SK-N-SH (cell line): ENCODE measurements at regions not wholly inside any gene's neighbourhood (a gene's known extent, or its start where the extent isn't known, plus 50 kb on each side); places are given as distances from the start of the nearest gene placed in this dataset.

Source experiments
- CTCF ChIA-PET: fragments of 300-600, 350-600 bp; formaldehyde crosslinking; extraction: SDS; loops from one replicate; lab custom pipeline; 2021; lab: Yijun Ruan, JAX
- POLR2A ChIA-PET: fragments of 350-600 bp; sonication (Branson Sonifier 250); formaldehyde crosslinking; extraction: SDS; loops from one replicate; lab custom pipeline; 2020; ENCODE audit warnings: antibody characterized with exemption, inconsistent platforms; lab: Yijun Ruan, JAX
- DNase-seq: peaks from one replicate; pipeline ENCODE4 v3.0.0; 2012
- H2AFZ ChIP-seq: fragments of 200-600 bp; sonication (generic); 2 replicates; pipeline ENCODE4 v1.8.1; 2016; ENCODE audit warnings: antibody characterized with exemption, mild to moderate bottlenecking, low read depth
- H3F3A ChIP-seq: fragments of 200-600 bp; sonication (generic); replicated peaks from 2 replicates; pipeline ENCODE3; 2016; ENCODE audit warnings: antibody characterized with exemption, mild to moderate bottlenecking; ENCODE audit not compliant: insufficient read depth
- H3K27ac ChIP-seq, 2 experiments: fragments of 200-500 bp in 1 of 2; fragments of 200-600 bp in 1 of 2; sonication (Bioruptor generic) in 1 of 2; sonication (generic), shearing (Covaris generic) in 1 of 2; 2 replicates each; pipeline versions ENCODE4 v1.5.1 to v1.6.1; 2014 to 2016; ENCODE audit warnings: low read depth in 2 of 2, inconsistent platforms in 1 of 2, low read length in 1 of 2, mild to moderate bottlenecking in 1 of 2, mixed read lengths in 1 of 2
- H3K27me3 ChIP-seq: fragments of 200-600 bp; sonication (generic), shearing (Covaris generic); 2 replicates; pipeline ENCODE4 v1.6.1; 2016; ENCODE audit warnings: mixed run types; ENCODE audit not compliant: insufficient read depth
- H3K36me3 ChIP-seq, 2 experiments: fragments of 200-500 bp in 1 of 2; fragments of 200-600 bp in 1 of 2; sonication (Bioruptor generic) in 1 of 2; sonication (generic) in 1 of 2; replicated peaks in 1 of 2; 2 replicates each; pipeline versions ENCODE3 to v1.5.1; 2014 to 2016; ENCODE audit warnings: low read length in 1 of 2, mild to moderate bottlenecking in 1 of 2; ENCODE audit not compliant: insufficient read depth in 2 of 2, control insufficient read depth in 1 of 2
- H3K4me1 ChIP-seq, 2 experiments: fragments of 200-500 bp in 1 of 2; fragments of 200-600 bp in 1 of 2; sonication (Bioruptor generic) in 1 of 2; sonication (generic), shearing (Covaris generic) in 1 of 2; 2 replicates each; pipeline versions ENCODE4 v1.5.1 to v1.6.1; 2014 to 2016; ENCODE audit warnings: low read depth in 1 of 2, low read length in 1 of 2, mixed run types in 1 of 2; ENCODE audit not compliant: insufficient read depth in 2 of 2, control insufficient read depth in 1 of 2
- H3K4me2 ChIP-seq: fragments of 200-600 bp; sonication (generic), shearing (Covaris generic); 2 replicates; pipeline ENCODE4 v1.6.1; 2017; ENCODE audit warnings: mixed run types
- H3K4me3 ChIP-seq, 2 experiments: fragments of 200-500 bp in 1 of 2; fragments of 200-600 bp in 1 of 2; sonication (Bioruptor generic) in 1 of 2; sonication (generic), shearing (Covaris generic) in 1 of 2; 2 replicates each; pipeline versions ENCODE4 v1.5.1 to v1.8.1; 2014 to 2016; ENCODE audit warnings: low read depth in 2 of 2, inconsistent platforms in 1 of 2, low read length in 1 of 2, mild to moderate bottlenecking in 1 of 2, mixed read lengths in 1 of 2, moderate library complexity in 1 of 2
- H3K79me2 ChIP-seq: fragments of 200-600 bp; sonication (generic); 2 replicates; pipeline ENCODE4 v1.8.1; 2017; ENCODE audit warnings: mild to moderate bottlenecking; ENCODE audit not compliant: insufficient read depth
- H3K9ac ChIP-seq: fragments of 200-600 bp; sonication (generic); 2 replicates; pipeline ENCODE4 v1.6.1; 2017; ENCODE audit warnings: mixed run types
- H3K9me2 ChIP-seq: fragments of 200-600 bp; sonication (generic); 2 replicates; pipeline ENCODE4 v1.6.1; 2017; ENCODE audit warnings: mixed run types
- H3K9me3 ChIP-seq: fragments of 200-600 bp; sonication (generic); 2 replicates; pipeline ENCODE4 v1.6.1; 2017; ENCODE audit warnings: mixed run types, mild to moderate bottlenecking, moderate library complexity
- H4K20me1 ChIP-seq: fragments of 200-600 bp; sonication (generic); 2 replicates; pipeline ENCODE4 v1.6.1; 2017; ENCODE audit warnings: mild to moderate bottlenecking, mixed run types; ENCODE audit not compliant: insufficient read depth
- CTCF ChIP-seq: fragments of 200-600 bp; sonication (generic); IDR thresholded peaks from 2 replicates; pipeline ENCODE4 v1.6.1; 2017; ENCODE audit warnings: antibody characterized with exemption, mild to moderate bottlenecking, moderate library complexity
- FOSL2 ChIP-seq: IDR thresholded peaks from 2 replicates; pipeline ENCODE4 v1.4.0; 2012; ENCODE audit warnings: low read depth, mild to moderate bottlenecking, moderate library complexity, borderline replicate concordance
- FOXJ3 ChIP-seq: sonication (generic); formaldehyde crosslinking; IDR thresholded peaks from 2 replicates; pipeline ENCODE4 v1.5.1; 2020; ENCODE audit warnings: mild to moderate bottlenecking, missing genetic modification reagents
- GABPA ChIP-seq: IDR thresholded peaks from 2 replicates; pipeline ENCODE4 v1.4.0; 2012; ENCODE audit warnings: low read depth, mild to moderate bottlenecking
- JUND ChIP-seq: IDR thresholded peaks from 2 replicates; pipeline ENCODE4 v1.4.0; 2012
- MAX ChIP-seq: IDR thresholded peaks from 2 replicates; pipeline ENCODE4 v1.4.0; 2012; ENCODE audit warnings: low read depth
- MXI1 ChIP-seq: IDR thresholded peaks from 2 replicates; pipeline ENCODE4 v1.6.1; 2012; ENCODE audit warnings: mild to moderate bottlenecking, low read depth, low read length, improper control_type of control experiment
- NFIC ChIP-seq: IDR thresholded peaks from 2 replicates; pipeline ENCODE4 v1.4.0; 2012; ENCODE audit warnings: borderline replicate concordance
- NRF1 ChIP-seq: IDR thresholded peaks from 2 replicates; pipeline ENCODE4 v1.6.1; 2012; ENCODE audit warnings: low read depth, mild to moderate bottlenecking, low read length
- POLR2AphosphoS5 ChIP-seq: IDR thresholded peaks from 2 replicates; pipeline ENCODE4 v1.6.1; 2012; ENCODE audit warnings: low read depth, low read length
- REST ChIP-seq: IDR thresholded peaks from 2 replicates; pipeline ENCODE4 v1.6.1; 2012; ENCODE audit warnings: mild to moderate bottlenecking, low read depth, low read length, moderate library complexity
- RXRA ChIP-seq: IDR thresholded peaks from 2 replicates; pipeline ENCODE4 v1.4.0; 2012; ENCODE audit warnings: low read depth, mild to moderate bottlenecking, borderline replicate concordance
- TCF12 ChIP-seq: IDR thresholded peaks from 2 replicates; pipeline ENCODE4 v1.4.0; 2012
- TEAD4 ChIP-seq: IDR thresholded peaks from 2 replicates; pipeline ENCODE4 v1.4.0; 2012; ENCODE audit warnings: mild to moderate bottlenecking, borderline replicate concordance; ENCODE audit not compliant: insufficient read depth
- USF2 ChIP-seq: fragments of 150-350 bp; IDR thresholded peaks from 2 replicates; pipeline ENCODE4 v1.6.1; 2017; ENCODE audit warnings: antibody characterized with exemption, low read length, low read depth, borderline replicate concordance
- YY1 ChIP-seq: IDR thresholded peaks from 2 replicates; pipeline ENCODE4 v1.4.0; 2012; ENCODE audit warnings: low read depth, mild to moderate bottlenecking
- WGBS: methylation state at CpG from one replicate; pipeline ENCODE4 v1.1.6; 2017; ENCODE audit warnings: low lambda C conversion rate; 5-methylcytosine and 5-hydroxymethylcytosine counted together

GRCh38 chr4:152117054-152117453 lies 356.2 kb upstream of the GATB start (continued):
- no peak for TF ChIP-seq REST

GRCh38 chr4:152115794-152116193 lies 355.0 kb upstream of the GATB start:
- H3K36me3 ChIP-seq = no peaks in the 10 kb centered on the region
- H3K4me2 ChIP-seq = no peak overlapping the region
- DNase-seq = no peak
- no peaks in the 10 kb centered on the region for H4K20me1 ChIP-seq
- H3K9ac ChIP-seq = no peak overlapping the region
- no peaks in the 10 kb centered on the region for H3F3A ChIP-seq
- TF ChIP-seq CTCF = no peak
- no peaks in the 10 kb centered on the region for H3K9me2 ChIP-seq
- H3K4me1 ChIP-seq = peaks cover 0 to 7% of the 10 kb centered on the region in 2 experiments; a peak in 2 of 4 replicates
- H3K9me3 ChIP-seq = no peaks in the 10 kb centered on the region
- no peaks in the 10 kb centered on the region; the same call in 1 of the 2 replicates for H3K27me3 ChIP-seq
- POLR2A ChIA-PET = no interaction called here
- CTCF ChIA-PET = no interaction called here
- H3K79me2 ChIP-seq = no peaks in the 10 kb centered on the region
- no peak overlapping the region for H3K27ac ChIP-seq
- 64% methylated on average over 8 of the region's 8 CpGs for WGBS
- no peak overlapping the region for H3K4me3 ChIP-seq
- H2AFZ ChIP-seq = no peak overlapping the region

GRCh38 chr4:152115118-152115517 lies 354.3 kb upstream of the GATB start:
- H4K20me1 ChIP-seq = no peaks in the 10 kb centered on the region
- no peak overlapping the region for H3K4me3 ChIP-seq
- no peaks in the 10 kb centered on the region for H3K9me2 ChIP-seq
- H3K27ac ChIP-seq = no peak overlapping the region
- H3K9me3 ChIP-seq = no peaks in the 10 kb centered on the region
- DNase-seq = no peak
- ChIA-PET POLR2A (no interaction called here), CTCF (no interaction called here)
- H3K79me2 ChIP-seq = no peaks in the 10 kb centered on the region
- no peak overlapping the region for H3K9ac ChIP-seq
- no peaks in the 10 kb centered on the region for H3K36me3 ChIP-seq
- 50% methylated on average over 2 of the region's 3 CpGs for WGBS
- no peak overlapping the region for H2AFZ ChIP-seq
- H3K4me1 ChIP-seq = peaks cover 0 to 7% of the 10 kb centered on the region in 2 experiments; a peak in 2 of 4 replicates
- no peaks in the 10 kb centered on the region for H3F3A ChIP-seq
- H3K4me2 ChIP-seq = no peak overlapping the region
- TF ChIP-seq MXI1 = no peak
- no peak for TF ChIP-seq GABPA
- no peak for TF ChIP-seq FOXJ3 (CRISPR knock-in tag)
- no peak for TF ChIP-seq NFIC
- no peak for TF ChIP-seq MAX
- TF ChIP-seq TEAD4 = no peak
- TF ChIP-seq USF2 = no peak
- no peak for TF ChIP-seq NRF1
- TF ChIP-seq FOSL2 = no peak
- no peak for TF ChIP-seq RXRA
- no peak for TF ChIP-seq TCF12
- TF ChIP-seq YY1 = no peak
- TF ChIP-seq POLR2AphosphoS5 = no peak
- TF ChIP-seq JUND = no peak
- no peaks in the 10 kb centered on the region; the same call in 1 of the 2 replicates for H3K27me3 ChIP-seq
